Activated naive CD8-positive, alpha-beta T cell (primary cell): ENCODE measurements at regions not wholly inside any gene's neighbourhood (a gene's known extent, or its start where the extent isn't known, plus 50 kb on each side); places are given as distances from the start of the nearest gene placed in this dataset.
A peak's percentile ranks its signal among the peaks of the same experiment; 100 is the strongest.

Experiments
- H3K27ac Mint-ChIP-seq: one replicate; pipeline ENCODE4 v1.8.0; 2021; ENCODE audit warnings: mixed read lengths
- H3K27me3 Mint-ChIP-seq: one replicate; pipeline ENCODE4 v1.8.0; 2021; ENCODE audit warnings: mixed read lengths
- H3K36me3 Mint-ChIP-seq: one replicate; pipeline ENCODE4 v1.8.0; 2021; ENCODE audit warnings: mixed read lengths
- H3K4me1 Mint-ChIP-seq: one replicate; pipeline ENCODE4 v1.8.0; 2021; ENCODE audit warnings: low read depth, mixed read lengths
- H3K4me3 Mint-ChIP-seq: one replicate; pipeline ENCODE4 v1.8.0; 2021; ENCODE audit warnings: mild to moderate bottlenecking, mixed read lengths
- H3K9me3 Mint-ChIP-seq: one replicate; pipeline ENCODE4 v1.8.0; 2021; ENCODE audit warnings: low read depth, mixed read lengths

DNA sequence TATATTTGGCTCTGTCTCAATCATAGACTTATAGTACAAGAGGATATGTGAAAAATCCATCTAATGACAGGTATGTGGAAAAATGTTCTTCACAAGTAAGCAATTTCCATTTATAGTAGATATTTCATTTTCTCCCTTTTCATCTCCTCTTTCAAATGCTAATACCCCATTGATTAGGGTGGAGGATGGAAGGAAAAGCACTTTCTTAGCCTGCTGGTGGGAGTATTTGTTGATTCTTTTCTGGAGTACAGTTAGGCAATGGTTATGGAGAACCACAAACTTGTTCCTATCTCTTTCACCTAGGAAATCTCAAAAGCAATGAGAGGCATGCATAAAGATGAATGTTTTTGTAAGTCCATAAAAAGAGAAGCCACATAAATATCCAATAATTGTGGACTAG is 108.0 kb upstream of the CREB5 start:
- H3K4me1 Mint-ChIP-seq, result no peaks in the 10 kb centered on the region
- no peak overlapping the region for H3K4me3 Mint-ChIP-seq
- H3K9me3 Mint-ChIP-seq, result no peaks in the 10 kb centered on the region
- H3K36me3 Mint-ChIP-seq, result no peaks in the 10 kb centered on the region
- H3K27ac Mint-ChIP-seq, result no peak overlapping the region
- H3K27me3 Mint-ChIP-seq, result peaks cover 1% of the 10 kb centered on the region

DNA sequence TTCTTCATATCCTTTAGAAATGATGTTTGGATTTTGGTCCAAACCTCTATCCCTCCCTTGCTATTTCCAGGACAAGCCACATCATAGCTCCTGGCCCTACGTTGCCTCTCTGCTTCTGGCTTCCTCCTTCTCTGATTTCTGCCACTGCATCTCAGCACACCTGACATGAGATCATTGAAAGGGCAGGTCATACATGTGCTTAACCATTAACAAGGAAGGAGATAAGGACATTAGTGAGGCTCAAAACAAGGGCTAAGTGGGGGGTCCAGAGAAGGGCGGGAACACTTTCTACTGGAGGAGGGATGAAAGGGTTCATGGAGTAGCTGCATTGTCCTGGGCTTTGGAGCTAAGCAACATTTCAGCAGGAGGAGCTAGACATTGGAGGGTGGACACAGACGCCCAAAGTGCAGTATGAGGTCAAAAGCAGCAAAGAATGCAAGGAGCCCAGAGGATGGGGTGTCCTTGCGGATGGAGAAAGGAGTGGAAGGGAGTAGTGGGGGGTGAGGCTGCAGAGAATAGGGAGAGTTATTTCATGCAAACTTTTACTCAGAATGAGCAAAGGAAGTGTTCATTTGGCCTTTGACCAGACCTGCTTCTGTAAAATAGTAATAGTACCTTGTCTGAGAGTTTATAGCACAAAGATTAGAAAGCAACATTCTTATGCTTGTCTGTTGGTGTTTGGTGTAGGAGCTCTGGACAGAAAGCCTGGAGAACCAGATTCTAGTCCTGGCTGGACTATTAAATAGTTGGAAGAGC is 102.4 kb upstream of the CREB5 start:
- no peaks in the 10 kb centered on the region for H3K9me3 Mint-ChIP-seq
- H3K4me3 Mint-ChIP-seq, result no peak overlapping the region
- H3K36me3 Mint-ChIP-seq, result no peaks in the 10 kb centered on the region
- H3K4me1 Mint-ChIP-seq, result no peaks in the 10 kb centered on the region
- peaks cover 21% of the 10 kb centered on the region for H3K27me3 Mint-ChIP-seq
- no peak overlapping the region for H3K27ac Mint-ChIP-seq

GRCh38 chr7:28310460-28310848 is 101.9 kb upstream of the CREB5 start:
- H3K36me3 Mint-ChIP-seq, result no peaks in the 10 kb centered on the region
- peaks cover 23% of the 10 kb centered on the region for H3K27me3 Mint-ChIP-seq
- H3K4me1 Mint-ChIP-seq, result no peaks in the 10 kb centered on the region
- H3K27ac Mint-ChIP-seq, result no peak overlapping the region
- no peaks in the 10 kb centered on the region for H3K9me3 Mint-ChIP-seq
- no peak overlapping the region for H3K4me3 Mint-ChIP-seq

GRCh38 chr7:28311670-28312069 is 100.6 kb upstream of the CREB5 start:
- H3K4me3 Mint-ChIP-seq, result no peak overlapping the region
- H3K27me3 Mint-ChIP-seq, result peaks cover 23% of the 10 kb centered on the region
- H3K4me1 Mint-ChIP-seq, result no peaks in the 10 kb centered on the region
- H3K36me3 Mint-ChIP-seq, result no peaks in the 10 kb centered on the region
- no peaks in the 10 kb centered on the region for H3K9me3 Mint-ChIP-seq
- H3K27ac Mint-ChIP-seq, result no peak overlapping the region

DNA sequence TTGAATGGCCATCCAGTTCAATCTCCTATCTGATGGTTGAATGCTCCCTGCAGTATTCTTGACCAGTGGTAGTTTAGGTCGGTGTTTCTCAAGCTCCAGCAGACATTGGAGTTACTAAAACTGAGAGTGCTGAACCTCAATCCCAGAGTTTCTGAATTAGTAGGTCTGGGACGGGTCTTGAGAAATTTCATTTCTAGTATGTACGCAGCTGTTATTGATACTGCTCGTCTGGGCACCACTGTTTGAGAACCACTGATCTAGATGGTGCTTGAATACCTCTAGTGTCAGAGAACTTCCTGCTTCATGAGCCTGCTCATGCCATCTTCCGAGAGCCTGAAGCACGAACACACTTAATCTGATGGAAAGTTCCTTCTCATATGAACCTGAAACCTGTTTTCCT is 99.4 kb upstream of the CREB5 start:
- H3K9me3 Mint-ChIP-seq, result no peaks in the 10 kb centered on the region
- H3K4me1 Mint-ChIP-seq, result no peaks in the 10 kb centered on the region
- H3K4me3 Mint-ChIP-seq, result no peak overlapping the region
- H3K27me3 Mint-ChIP-seq, result peaks cover 23% of the 10 kb centered on the region
- no peak overlapping the region for H3K27ac Mint-ChIP-seq
- no peaks in the 10 kb centered on the region for H3K36me3 Mint-ChIP-seq

GRCh38 chr7:28314841-28315240 is 97.5 kb upstream of the CREB5 start:
- no peaks in the 10 kb centered on the region for H3K9me3 Mint-ChIP-seq
- no peak overlapping the region for H3K27ac Mint-ChIP-seq
- H3K27me3 Mint-ChIP-seq, result peaks cover 18% of the 10 kb centered on the region
- no peaks in the 10 kb centered on the region for H3K4me1 Mint-ChIP-seq
- no peaks in the 10 kb centered on the region for H3K36me3 Mint-ChIP-seq
- H3K4me3 Mint-ChIP-seq, result no peak overlapping the region

GRCh38 chr7:28315565-28316410 is 96.5 kb upstream of the CREB5 start:
- H3K4me1 Mint-ChIP-seq, result no peaks in the 10 kb centered on the region
- peaks cover 15% of the 10 kb centered on the region for H3K27me3 Mint-ChIP-seq
- H3K36me3 Mint-ChIP-seq, result no peaks in the 10 kb centered on the region
- no peak overlapping the region for H3K27ac Mint-ChIP-seq
- H3K4me3 Mint-ChIP-seq, result no peak overlapping the region
- H3K9me3 Mint-ChIP-seq, result no peaks in the 10 kb centered on the region

DNA sequence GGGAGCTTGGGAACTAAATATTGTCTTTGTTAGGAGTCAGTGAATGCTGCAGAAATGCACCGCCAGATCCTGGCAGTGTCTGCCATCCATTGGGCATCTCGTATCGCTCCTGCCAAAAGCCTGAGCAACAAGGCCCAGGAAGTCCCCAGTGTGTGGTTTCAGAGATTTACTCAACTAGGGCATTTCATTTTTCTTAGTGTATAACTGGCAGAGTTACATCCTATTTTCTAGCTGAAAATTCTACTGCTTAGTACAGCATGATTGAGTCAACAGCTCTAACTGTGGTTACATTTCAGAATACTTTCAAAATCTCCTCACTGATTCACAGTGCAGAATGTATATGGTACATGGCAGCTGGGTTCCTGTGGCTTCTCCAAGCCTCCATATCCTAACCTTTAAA is 95.8 kb upstream of the CREB5 start:
- peaks cover 12% of the 10 kb centered on the region for H3K27me3 Mint-ChIP-seq
- no peak overlapping the region for H3K4me3 Mint-ChIP-seq
- H3K27ac Mint-ChIP-seq, result no peak overlapping the region
- H3K4me1 Mint-ChIP-seq, result no peaks in the 10 kb centered on the region
- no peaks in the 10 kb centered on the region for H3K9me3 Mint-ChIP-seq
- H3K36me3 Mint-ChIP-seq, result no peaks in the 10 kb centered on the region

DNA sequence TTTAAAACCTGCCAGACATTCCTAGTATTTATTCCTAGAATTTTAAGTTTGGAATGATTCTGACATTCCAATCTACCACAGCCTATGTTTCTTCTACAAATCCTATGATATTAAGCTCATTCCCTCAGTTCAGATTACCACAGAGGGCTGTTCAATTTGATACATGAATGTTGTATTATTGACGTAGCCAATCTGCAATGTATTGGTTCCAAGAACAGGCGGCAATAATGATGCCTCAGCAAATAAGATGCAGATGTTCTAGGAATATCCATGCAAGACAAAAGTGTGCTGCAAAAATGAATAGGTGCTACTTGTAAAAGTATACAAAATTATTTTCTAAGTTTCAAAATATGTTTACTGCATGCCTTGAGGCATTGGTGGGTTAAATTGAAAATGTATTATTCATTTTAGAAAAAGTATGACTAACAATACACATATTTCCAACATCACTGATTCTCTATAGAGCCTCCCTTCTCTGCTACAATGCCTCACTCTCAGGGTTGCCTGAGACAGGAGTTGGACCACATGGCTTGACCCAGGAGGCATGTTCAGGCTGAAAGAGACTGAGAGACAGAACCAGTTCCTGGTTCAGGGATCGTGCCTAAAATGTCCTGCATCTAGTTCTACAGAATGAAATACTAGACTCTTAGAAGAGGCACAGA is 94.1 kb upstream of the CREB5 start:
- Mint-ChIP-seq H3K4me3 (no peak overlapping the region), H3K9me3 (no peaks in the 10 kb centered on the region), H3K27me3 (peaks cover 8% of the 10 kb centered on the region), H3K4me1 (no peaks in the 10 kb centered on the region), H3K36me3 (no peaks in the 10 kb centered on the region), H3K27ac (no peak overlapping the region)

DNA sequence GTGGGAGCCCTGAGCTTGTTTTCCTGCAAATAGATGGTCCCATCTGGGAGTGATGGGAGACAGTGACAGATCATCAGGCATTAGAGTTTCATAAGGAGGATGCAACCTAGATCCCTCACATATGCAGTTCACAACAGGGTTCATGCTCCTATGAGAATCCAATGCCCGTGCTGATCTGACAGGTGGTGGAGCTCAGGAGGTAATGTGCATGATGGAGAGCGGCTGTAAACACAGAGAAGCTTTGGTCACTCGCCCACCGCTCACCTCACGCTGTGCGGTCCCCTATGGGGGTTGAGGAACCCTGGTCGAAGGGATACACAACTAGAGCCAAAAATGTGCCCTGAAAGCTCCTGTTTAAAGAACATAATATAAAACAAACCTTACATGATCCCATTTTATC is 88.5 kb upstream of the CREB5 start:
- Mint-ChIP-seq H3K4me1 (peaks cover 16% of the 10 kb centered on the region), H3K27me3 (no peaks in the 10 kb centered on the region), H3K9me3 (no peaks in the 10 kb centered on the region), H3K27ac (no peak overlapping the region), H3K4me3 (no peak overlapping the region), H3K36me3 (peaks cover 3% of the 10 kb centered on the region)

DNA sequence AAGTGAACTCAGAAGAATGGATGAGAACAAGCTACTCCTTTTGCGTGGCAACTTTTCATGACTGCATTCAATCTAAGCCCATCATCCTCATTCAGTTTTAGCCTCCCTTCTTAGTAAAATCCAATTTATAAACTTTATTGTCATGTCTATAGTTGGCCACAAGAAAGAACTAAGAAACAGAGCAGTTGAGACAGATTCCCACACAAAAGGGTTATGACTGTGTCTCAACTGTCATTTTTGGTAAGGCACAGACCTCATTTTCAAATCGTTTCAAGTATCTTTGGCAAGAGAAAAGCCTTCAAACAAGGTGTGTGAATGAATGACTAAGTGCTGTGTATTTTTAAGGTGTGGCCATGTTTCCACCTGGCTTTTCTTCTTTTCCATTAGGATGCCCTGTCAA is 84.2 kb upstream of the CREB5 start:
- H3K27ac Mint-ChIP-seq, result peak overlapping the region; percentile 61
- peaks cover 3% of the 10 kb centered on the region for H3K36me3 Mint-ChIP-seq
- no peaks in the 10 kb centered on the region for H3K27me3 Mint-ChIP-seq
- peaks cover 45% of the 10 kb centered on the region for H3K4me1 Mint-ChIP-seq
- peak overlapping the region; percentile 1 for H3K4me3 Mint-ChIP-seq
- no peaks in the 10 kb centered on the region for H3K9me3 Mint-ChIP-seq

- H3K27ac Mint-ChIP-seq, result peak overlapping the region; percentile 19
- H3K27me3 Mint-ChIP-seq, result no peaks in the 10 kb centered on the region
- H3K9me3 Mint-ChIP-seq, result no peaks in the 10 kb centered on the region
- peaks cover 45% of the 10 kb centered on the region for H3K4me1 Mint-ChIP-seq
- peaks cover 3% of the 10 kb centered on the region for H3K36me3 Mint-ChIP-seq
- peak overlapping the region; percentile 71 for H3K4me3 Mint-ChIP-seq
Observed at GRCh38 chr7:28328822-28329660, 83.3 kb upstream of the CREB5 start.

- Mint-ChIP-seq H3K27ac (peak overlapping the region; percentile 19), H3K36me3 (peaks cover 3% of the 10 kb centered on the region), H3K4me1 (peaks cover 45% of the 10 kb centered on the region), H3K27me3 (no peaks in the 10 kb centered on the region), H3K4me3 (peak overlapping the region; percentile 71), H3K9me3 (no peaks in the 10 kb centered on the region)
Observed at GRCh38 chr7:28329661-28330363, 82.5 kb upstream of the CREB5 start.
